ENCODE measurements at regions not wholly inside any gene's neighbourhood (a gene's known extent, or its start where the extent isn't known, plus 50 kb on each side); places are given as distances from the start of the nearest gene placed in this dataset.
"Not testable (repeated sequence)": the region's sequence is repeated elsewhere in the genome, so short reads cannot be mapped to it uniquely, and the experiment has no call there.

- Mint-ChIP-seq H3K4me1 (no peaks in the 10 kb centered on the region), H3K27me3 (ENCODE audit: low read depth in 2 of 2) (peaks cover 3 to 27% of the 10 kb centered on the region in 2 donors), H3K36me3 (no peaks in the 10 kb centered on the region), H3K9me3 (no peaks in the 10 kb centered on the region), H3K27ac (no peak overlapping the region), H3K4me3 (no peak overlapping the region)
- no peaks in the 10 kb centered on the region for H3K27me3 ChIP-seq (ENCODE audit: control insufficient read depth, insufficient read depth, low read length)
- no peak for DNase-seq
- H3K9me3 ChIP-seq (ENCODE audit: control insufficient read depth, insufficient read depth, low read length): no peaks in the 10 kb centered on the region
- no peak for ATAC-seq
- H3K27ac ChIP-seq (ENCODE audit: low read length): no peak overlapping the region
- no peak overlapping the region for H3K4me3 ChIP-seq (ENCODE audit: low read length)
- intact Hi-C loops (cut with micrococcal nuclease): no loop called here
- no peak for TF ChIP-seq CTCF (IDR thresholded peaks at IDR 0.05)
- whole genome bisulfite sequencing (ENCODE audit: insufficient coverage): 89% methylated on average over 13 of the region's 13 CpGs
- no peaks in the 10 kb centered on the region for H3K4me1 ChIP-seq (ENCODE audit: control insufficient read depth, insufficient read depth, low read length)
- no peaks in the 10 kb centered on the region for H3K36me3 ChIP-seq (ENCODE audit: control insufficient read depth, insufficient read depth, low read length)
These were observed 269.8 kb downstream of the C16orf95 start for GRCh38 chr16:87047221-87048037.

GRCh38 chr16:87048038-87048729 is 269.0 kb downstream of the C16orf95 start:
- Mint-ChIP-seq H3K4me3 (no peak overlapping the region), H3K27me3 (ENCODE audit: low read depth in 2 of 2) (peaks cover 3 to 30% of the 10 kb centered on the region in 2 donors), H3K9me3 (no peaks in the 10 kb centered on the region), H3K36me3 (no peaks in the 10 kb centered on the region), H3K4me1 (no peaks in the 10 kb centered on the region), H3K27ac (no peak overlapping the region)
- peaks cover 2% of the 10 kb centered on the region for H3K27me3 ChIP-seq (ENCODE audit: control insufficient read depth, insufficient read depth, low read length)
- no peaks in the 10 kb centered on the region for H3K9me3 ChIP-seq (ENCODE audit: control insufficient read depth, insufficient read depth, low read length)
- H3K4me1 ChIP-seq (ENCODE audit: control insufficient read depth, insufficient read depth, low read length): no peaks in the 10 kb centered on the region
- H3K27ac ChIP-seq (ENCODE audit: low read length): no peak overlapping the region
- TF ChIP-seq CTCF (IDR thresholded peaks at IDR 0.05): no peak
- intact Hi-C loops (cut with micrococcal nuclease): no loop called here
- 92% methylated on average over 9 of the region's 9 CpGs for WGBS (ENCODE audit: insufficient coverage)
- DNase-seq (no peak), ATAC-seq (no peak)
- no peaks in the 10 kb centered on the region for H3K36me3 ChIP-seq (ENCODE audit: control insufficient read depth, insufficient read depth, low read length)
- no peak overlapping the region for H3K4me3 ChIP-seq (ENCODE audit: low read length)

- H3K9me3 ChIP-seq (ENCODE audit: control insufficient read depth, insufficient read depth, low read length): no peaks in the 10 kb centered on the region
- intact Hi-C loops (cut with micrococcal nuclease): no loop called here
- 90% methylated on average over 8 of the region's 8 CpGs for WGBS (ENCODE audit: insufficient coverage)
- no peak for TF ChIP-seq CTCF (IDR thresholded peaks at IDR 0.05)
- H3K4me1 ChIP-seq (ENCODE audit: control insufficient read depth, insufficient read depth, low read length): no peaks in the 10 kb centered on the region
- H3K4me3 Mint-ChIP-seq: no peak overlapping the region
- H3K36me3 Mint-ChIP-seq: no peaks in the 10 kb centered on the region
- no peak overlapping the region for H3K4me3 ChIP-seq (ENCODE audit: low read length)
- no peak overlapping the region for H3K27ac ChIP-seq (ENCODE audit: low read length)
- ATAC-seq: no peak
- H3K27me3 Mint-ChIP-seq (ENCODE audit: low read depth in 2 of 2): peaks cover 4 to 30% of the 10 kb centered on the region in 2 donors
- H3K4me1 Mint-ChIP-seq: no peaks in the 10 kb centered on the region
- no peaks in the 10 kb centered on the region for H3K9me3 Mint-ChIP-seq
- DNase-seq: no peak
- H3K27me3 ChIP-seq (ENCODE audit: control insufficient read depth, insufficient read depth, low read length): peaks cover 6% of the 10 kb centered on the region
- H3K36me3 ChIP-seq (ENCODE audit: control insufficient read depth, insufficient read depth, low read length): no peaks in the 10 kb centered on the region
- no peak overlapping the region for H3K27ac Mint-ChIP-seq
These were observed 268.5 kb downstream of the C16orf95 start for GRCh38 chr16:87048730-87049115.

GRCh38 chr16:87049216-87049615 is 268.0 kb downstream of the C16orf95 start:
- H3K9me3 Mint-ChIP-seq; H3K9me3 ChIP-seq (ENCODE audit: control insufficient read depth, insufficient read depth, low read length); H3K36me3 ChIP-seq (ENCODE audit: control insufficient read depth, insufficient read depth, low read length); H3K27ac ChIP-seq (ENCODE audit: low read length); H3K36me3 Mint-ChIP-seq; H3K4me1 Mint-ChIP-seq; H3K4me3 Mint-ChIP-seq; H3K27ac Mint-ChIP-seq; H3K4me1 ChIP-seq (ENCODE audit: control insufficient read depth, insufficient read depth, low read length); intact Hi-C loops (cut with micrococcal nuclease); H3K27me3 ChIP-seq (ENCODE audit: control insufficient read depth, insufficient read depth, low read length); DNase-seq; ATAC-seq; H3K4me3 ChIP-seq (ENCODE audit: low read length): not testable (repeated sequence)
- 72% methylated on average over 7 of the region's 7 CpGs for WGBS (ENCODE audit: insufficient coverage)
- peaks cover 3 to 30% of the 10 kb centered on the region in 2 donors for H3K27me3 Mint-ChIP-seq (ENCODE audit: low read depth in 2 of 2)

All from natural killer cell (primary cell).